Vagina (tissue), 2 donors: ENCODE measurements at regions not wholly inside any gene's neighbourhood (a gene's known extent, or its start where the extent isn't known, plus 50 kb on each side); places are given as distances from the start of the nearest gene placed in this dataset.

Experiments
- DNase-seq, 2 donors: peaks; one replicate each; pipeline ENCODE4 v3.0.0-alpha.2; 2017; ENCODE audit errors: extremely low spot score in 2 of 2
- H3K27ac ChIP-seq: fragments of 200-600 bp; sonication (generic); one replicate; pipeline ENCODE4 v1.5.1; 2019
- H3K27me3 ChIP-seq: fragments of 200-600 bp; sonication (generic); one replicate; pipeline ENCODE4 v1.5.1; 2019
- H3K36me3 ChIP-seq, 2 donors: fragments of 200-600 bp; sonication (generic); one replicate each; pipeline ENCODE4 v1.5.1; 2017 to 2019
- H3K4me1 ChIP-seq: fragments of 200-600 bp; sonication (generic); one replicate; pipeline ENCODE4 v1.5.1; 2019
- H3K4me3 ChIP-seq, 2 donors: fragments of 200-600 bp; sonication (generic); 1 replicate in 1 of 2; 2 replicates in 1 of 2; pipeline ENCODE4 v1.5.1; 2016 to 2019
- H3K9me3 ChIP-seq: fragments of 200-600 bp; sonication (generic); one replicate; pipeline ENCODE4 v1.5.1; 2019
- POLR2A ChIP-seq, 2 donors: fragments of 450-650 bp; IDR thresholded peaks; one replicate each; pipeline ENCODE4 v1.6.1; 2017; ENCODE audit warnings: antibody characterized with exemption in 2 of 2, mild to moderate bottlenecking in 2 of 2, moderate library complexity in 2 of 2
- POLR2AphosphoS5 ChIP-seq, 2 donors: sonication (generic); formaldehyde crosslinking; IDR thresholded peaks; one replicate each; pipeline ENCODE4 v1.9.0; 2017; ENCODE audit warnings: antibody characterized with exemption in 2 of 2, mild to moderate bottlenecking in 2 of 2, low read depth in 1 of 2; ENCODE audit not compliant: insufficient read depth in 1 of 2
- intact Hi-C: fragments of 100-400 bp; cut with DNase I; formaldehyde crosslinking; loops from one replicate; pipeline ENCODE4 v1.15.1; 2023
- TF ChIP-seq, protein P1 (sequence below), 3 experiments: fragments of 450-650 bp in 2 of 3; fragments of 200-600 bp in 1 of 3; sonication (generic) in 1 of 3; IDR thresholded peaks; one replicate each; pipeline ENCODE4 v1.5.1; 2017 to 2019; ENCODE audit warnings: antibody characterized with exemption in 3 of 3, mild to moderate bottlenecking in 2 of 3, moderate library complexity in 2 of 3

DNA sequence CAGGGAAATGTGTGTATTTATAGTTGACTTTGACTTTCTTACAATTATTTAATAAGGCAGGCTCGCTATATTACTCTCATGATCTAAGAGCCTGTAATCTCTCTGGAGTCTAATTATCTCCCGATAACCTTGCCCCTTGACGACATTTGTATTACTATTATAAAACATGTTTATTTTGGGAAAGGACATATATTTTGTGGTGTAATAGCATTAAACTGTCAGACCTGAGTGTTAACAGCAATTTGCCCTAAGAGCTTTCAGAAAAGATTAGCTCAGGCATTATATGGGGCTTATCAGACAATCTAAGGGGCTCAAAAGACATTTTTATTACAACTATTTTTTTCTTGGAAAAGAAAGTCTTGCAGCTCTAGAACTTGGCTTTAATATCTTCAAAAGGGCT lies 427.9 kb upstream of the SLIT2 start:
- H3K27me3 ChIP-seq: no peaks in the 10 kb centered on the region
- H3K27ac ChIP-seq: no peak overlapping the region
- H3K36me3 ChIP-seq: no peaks in the 10 kb centered on the region
- no peaks in the 10 kb centered on the region for H3K9me3 ChIP-seq
- no peak for DNase-seq
- H3K4me3 ChIP-seq: no peak overlapping the region
- intact Hi-C loops: no loop called here
- H3K4me1 ChIP-seq: no peaks in the 10 kb centered on the region
- no peak for TF ChIP-seq POLR2A (IDR thresholded peaks at IDR 0.05)
- TF ChIP-seq POLR2AphosphoS5 (IDR thresholded peaks at IDR 0.05; ENCODE audit: insufficient read depth in 1 of 2, low read depth in 1 of 2): no peak
- TF ChIP-seq, protein P1, sequence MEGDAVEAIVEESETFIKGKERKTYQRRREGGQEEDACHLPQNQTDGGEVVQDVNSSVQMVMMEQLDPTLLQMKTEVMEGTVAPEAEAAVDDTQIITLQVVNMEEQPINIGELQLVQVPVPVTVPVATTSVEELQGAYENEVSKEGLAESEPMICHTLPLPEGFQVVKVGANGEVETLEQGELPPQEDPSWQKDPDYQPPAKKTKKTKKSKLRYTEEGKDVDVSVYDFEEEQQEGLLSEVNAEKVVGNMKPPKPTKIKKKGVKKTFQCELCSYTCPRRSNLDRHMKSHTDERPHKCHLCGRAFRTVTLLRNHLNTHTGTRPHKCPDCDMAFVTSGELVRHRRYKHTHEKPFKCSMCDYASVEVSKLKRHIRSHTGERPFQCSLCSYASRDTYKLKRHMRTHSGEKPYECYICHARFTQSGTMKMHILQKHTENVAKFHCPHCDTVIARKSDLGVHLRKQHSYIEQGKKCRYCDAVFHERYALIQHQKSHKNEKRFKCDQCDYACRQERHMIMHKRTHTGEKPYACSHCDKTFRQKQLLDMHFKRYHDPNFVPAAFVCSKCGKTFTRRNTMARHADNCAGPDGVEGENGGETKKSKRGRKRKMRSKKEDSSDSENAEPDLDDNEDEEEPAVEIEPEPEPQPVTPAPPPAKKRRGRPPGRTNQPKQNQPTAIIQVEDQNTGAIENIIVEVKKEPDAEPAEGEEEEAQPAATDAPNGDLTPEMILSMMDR (IDR thresholded peaks at IDR 0.05): no peak

DNA sequence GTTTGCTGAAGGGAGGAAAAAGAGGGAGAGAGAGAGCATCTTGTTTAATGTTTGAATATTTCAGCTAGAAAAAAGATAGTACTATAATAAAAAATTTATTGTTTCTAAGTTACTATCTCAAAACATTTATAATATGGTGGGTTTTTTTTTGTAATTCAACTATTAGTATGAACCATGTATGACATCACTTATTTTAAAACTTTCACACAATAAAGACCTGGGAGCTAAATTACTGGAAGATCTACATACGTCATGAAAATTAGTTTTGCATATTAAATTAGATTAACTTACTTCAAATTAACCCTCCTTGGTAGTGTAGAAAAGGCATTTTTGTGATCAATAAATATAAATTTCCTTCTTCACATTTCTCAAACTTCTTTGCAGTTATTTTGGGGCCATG lies 432.0 kb upstream of the SLIT2 start:
- H3K36me3 ChIP-seq: no peaks in the 10 kb centered on the region
- H3K4me3 ChIP-seq: no peak overlapping the region
- no peak for DNase-seq
- H3K27me3 ChIP-seq: no peaks in the 10 kb centered on the region
- TF ChIP-seq POLR2A (IDR thresholded peaks at IDR 0.05) (no peak), POLR2AphosphoS5 (IDR thresholded peaks at IDR 0.05; ENCODE audit: insufficient read depth in 1 of 2, low read depth in 1 of 2) (no peak)
- TF ChIP-seq, protein P1 (IDR thresholded peaks at IDR 0.05): no peak
- H3K9me3 ChIP-seq: no peaks in the 10 kb centered on the region
- no peaks in the 10 kb centered on the region for H3K4me1 ChIP-seq
- H3K27ac ChIP-seq: no peak overlapping the region
- intact Hi-C loops: no loop called here

DNA sequence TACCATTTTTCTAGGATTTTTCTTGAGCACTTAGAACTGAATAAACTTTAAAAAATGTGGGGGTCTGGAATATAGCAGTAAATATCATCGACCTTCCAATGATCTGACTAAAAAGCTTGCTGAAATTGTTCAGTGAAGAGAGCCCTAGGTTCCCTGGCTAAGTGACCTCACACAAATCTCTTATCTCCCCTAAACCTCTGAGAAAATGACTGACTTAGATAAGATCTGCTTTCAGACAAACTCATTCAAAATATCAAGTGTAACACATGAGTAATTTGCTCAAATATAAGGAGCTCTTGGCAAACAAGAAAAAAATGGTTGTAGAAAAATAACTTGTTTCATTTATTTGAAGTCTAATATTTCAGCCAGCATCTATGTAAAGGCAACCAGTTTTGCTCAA lies 441.7 kb upstream of the SLIT2 start:
- TF ChIP-seq, protein P1 (IDR thresholded peaks at IDR 0.05): no peak
- no peak for TF ChIP-seq POLR2AphosphoS5 (IDR thresholded peaks at IDR 0.05; ENCODE audit: insufficient read depth in 1 of 2, low read depth in 1 of 2)
- no peak for TF ChIP-seq POLR2A (IDR thresholded peaks at IDR 0.05)
- Histone ChIP-seq H3K27ac (no peak overlapping the region), H3K4me1 (no peaks in the 10 kb centered on the region), H3K4me3 (no peak overlapping the region), H3K27me3 (no peaks in the 10 kb centered on the region), H3K9me3 (no peaks in the 10 kb centered on the region), H3K36me3 (no peaks in the 10 kb centered on the region)
- intact Hi-C loops: no loop called here
- no peak for DNase-seq

DNA sequence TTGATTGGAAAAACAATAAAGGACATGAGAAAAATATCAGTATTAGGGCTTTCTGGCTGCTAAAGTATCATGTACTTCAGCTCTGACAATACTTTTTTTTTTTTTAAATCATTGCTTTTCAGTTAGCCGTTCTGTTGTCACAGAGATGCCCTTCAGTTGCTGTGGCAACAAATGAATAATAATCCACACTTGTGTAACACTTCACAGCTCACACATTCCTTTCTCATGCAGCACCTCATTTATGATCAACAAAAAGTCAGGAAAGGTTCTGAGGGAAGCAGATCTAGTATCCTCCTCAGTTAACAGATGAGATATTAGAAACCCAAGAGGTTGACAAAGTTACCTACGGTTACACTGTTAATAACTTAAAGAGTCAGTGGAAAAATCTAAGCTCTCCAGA lies 444.2 kb upstream of the SLIT2 start:
- TF ChIP-seq POLR2A (IDR thresholded peaks at IDR 0.05) (no peak), POLR2AphosphoS5 (IDR thresholded peaks at IDR 0.05; ENCODE audit: insufficient read depth in 1 of 2, low read depth in 1 of 2) (no peak)
- TF ChIP-seq, protein P1 (IDR thresholded peaks at IDR 0.05): no peak
- DNase-seq: no peak
- Histone ChIP-seq H3K27ac (no peak overlapping the region), H3K9me3 (no peaks in the 10 kb centered on the region), H3K4me1 (no peaks in the 10 kb centered on the region), H3K4me3 (no peak overlapping the region), H3K36me3 (no peaks in the 10 kb centered on the region), H3K27me3 (no peaks in the 10 kb centered on the region)
- intact Hi-C loops: no loop called here

DNA sequence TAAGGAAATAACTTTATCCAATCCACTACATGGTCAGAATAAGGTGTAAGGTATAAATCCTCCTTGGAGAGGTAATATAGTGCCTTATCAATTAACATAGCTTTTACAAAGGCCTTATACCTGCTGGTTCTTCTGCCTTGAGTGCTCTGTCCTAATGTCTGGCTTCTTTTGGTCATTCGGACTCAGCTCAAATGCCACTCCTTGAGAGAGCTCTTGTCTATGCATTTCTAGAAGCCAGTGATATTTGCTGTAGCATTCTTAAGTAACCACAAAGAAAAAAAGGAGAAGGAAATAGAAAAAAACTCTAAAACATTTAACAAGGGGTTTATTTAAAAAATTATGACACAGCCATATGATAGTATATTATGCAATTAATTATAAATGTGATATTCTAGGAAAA lies 444.8 kb upstream of the SLIT2 start:
- Histone ChIP-seq H3K27ac (no peak overlapping the region), H3K36me3 (no peaks in the 10 kb centered on the region), H3K27me3 (no peaks in the 10 kb centered on the region), H3K4me3 (no peak overlapping the region), H3K4me1 (no peaks in the 10 kb centered on the region), H3K9me3 (no peaks in the 10 kb centered on the region)
- intact Hi-C loops: no loop called here
- no peak for TF ChIP-seq POLR2A (IDR thresholded peaks at IDR 0.05)
- no peak for TF ChIP-seq POLR2AphosphoS5 (IDR thresholded peaks at IDR 0.05; ENCODE audit: insufficient read depth in 1 of 2, low read depth in 1 of 2)
- TF ChIP-seq, protein P1 (IDR thresholded peaks at IDR 0.05): no peak
- DNase-seq: no peak
